SU-DHL-6 (cell line): ENCODE measurements at regions not wholly inside any gene's neighbourhood (a gene's known extent, or its start where the extent isn't known, plus 50 kb on each side); places are given as distances from the start of the nearest gene placed in this dataset.

Source experiments
- H2AFZ ChIP-seq: fragments of 200-600 bp; sonication (generic); 2 replicates; pipeline ENCODE4 v1.6.1; 2014; ENCODE audit warnings: low read depth, mild to moderate bottlenecking, moderate library complexity, mixed read lengths, antibody characterized with exemption, low read length; ENCODE audit not compliant: severe bottlenecking
- H3F3A ChIP-seq: fragments of 200-600 bp; shearing (Covaris generic); 2 replicates; pipeline ENCODE4 v1.6.0; 2016; ENCODE audit warnings: antibody characterized with exemption, mild to moderate bottlenecking; ENCODE audit not compliant: insufficient read depth
- H3K27ac ChIP-seq: fragments of 200-600 bp; sonication (generic); 2 replicates; pipeline ENCODE4 v1.5.1; 2016; ENCODE audit warnings: low read depth, mild to moderate bottlenecking, low read length, moderate library complexity, mixed read lengths
- H3K27me3 ChIP-seq: fragments of 200-600 bp; sonication (generic), shearing (Covaris generic); 2 replicates; pipeline ENCODE4 v1.6.0; 2014; ENCODE audit warnings: mild to moderate bottlenecking, low read length
- H3K36me3 ChIP-seq: fragments of 200-600 bp; sonication (generic); 2 replicates; pipeline ENCODE4 v1.6.1; 2014; ENCODE audit warnings: mild to moderate bottlenecking, low read length, mixed read lengths
- H3K4me2 ChIP-seq: fragments of 300-600, 200-600 bp; shearing (Covaris generic), sonication (generic); 2 replicates; pipeline ENCODE4 v1.6.0; 2014; ENCODE audit warnings: low read length, low read depth, mild to moderate bottlenecking; ENCODE audit not compliant: poor library complexity, severe bottlenecking
- H3K4me3 ChIP-seq: fragments of 200-600 bp; sonication (generic); 2 replicates; pipeline ENCODE4 v1.5.1; 2014; ENCODE audit warnings: antibody characterized with exemption, low read length, mild to moderate bottlenecking, mixed read lengths; ENCODE audit not compliant: insufficient read depth, poor library complexity, severe bottlenecking
- H3K79me2 ChIP-seq: fragments of 200-600 bp; sonication (generic); 2 replicates; pipeline ENCODE4 v1.6.1; 2014; ENCODE audit warnings: mild to moderate bottlenecking, low read length, moderate library complexity; ENCODE audit not compliant: insufficient read depth
- H3K9ac ChIP-seq: fragments of 200-600 bp; sonication (generic); 2 replicates; pipeline ENCODE4 v1.7.0; 2014; ENCODE audit warnings: mild to moderate bottlenecking, low read length
- H3K9me2 ChIP-seq: fragments of 200-600 bp; sonication (generic); replicated peaks from 2 replicates; pipeline ENCODE4 v1.6.1; 2014; ENCODE audit warnings: low read length; ENCODE audit not compliant: insufficient read depth
- H3K9me3 ChIP-seq: fragments of 200-600 bp; sonication (generic); 2 replicates; pipeline ENCODE4 v1.6.1; 2014; ENCODE audit warnings: low read length, mixed read lengths; ENCODE audit not compliant: insufficient read depth
- H4K20me1 ChIP-seq: fragments of 200-600 bp; sonication (generic); 2 replicates; pipeline ENCODE4 v1.6.1; 2014; ENCODE audit warnings: low read depth, mild to moderate bottlenecking, antibody characterized with exemption, low read length, moderate library complexity, mixed read lengths
- EZH2phosphoT487 ChIP-seq: fragments of 200-600 bp; sonication (generic), shearing (Covaris generic); conservative IDR thresholded peaks from 2 replicates; pipeline ENCODE4 v1.6.1; 2018; ENCODE audit warnings: mild to moderate bottlenecking, antibody characterized with exemption, low read length, moderate library complexity, mixed read lengths
- TF ChIP-seq, protein P1 (sequence below): fragments of 200-600 bp; sonication (generic); IDR thresholded peaks from one replicate; pipeline ENCODE4 v1.5.1; 2017; ENCODE audit warnings: antibody characterized with exemption, mild to moderate bottlenecking, low read length, moderate library complexity; ENCODE audit not compliant: insufficient read depth, poor library complexity, severe bottlenecking

DNA sequence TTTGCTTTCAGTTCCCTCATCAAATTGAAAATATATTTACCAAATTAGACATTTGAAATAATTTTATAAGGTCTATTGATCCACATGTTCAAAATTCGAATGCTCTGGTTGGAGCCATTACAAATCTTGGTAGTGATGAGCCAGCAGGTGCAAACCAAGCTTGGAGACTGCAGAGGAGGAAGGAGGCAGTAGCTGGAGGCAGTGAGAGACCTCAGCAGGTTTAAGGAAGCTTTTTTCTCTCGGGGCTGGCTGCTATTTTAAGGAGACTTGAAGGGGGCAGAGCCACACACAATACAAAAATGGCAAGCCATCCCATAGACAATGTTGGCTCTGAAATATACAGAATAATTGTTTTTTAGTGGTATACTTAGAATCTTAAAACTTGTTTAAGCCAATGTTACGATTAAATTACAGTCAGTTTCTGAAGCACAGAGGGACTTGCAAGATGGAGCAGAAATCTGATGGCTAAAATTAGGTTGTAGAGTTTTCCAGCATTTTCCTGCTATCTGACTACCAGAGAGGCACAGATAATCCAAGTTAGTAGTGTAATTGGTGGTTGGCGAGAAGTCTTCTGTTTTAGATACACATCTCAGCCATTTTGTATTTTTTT lies 185.8 kb downstream of the SNX10 start:
- H3F3A ChIP-seq = no peaks in the 10 kb centered on the region

DNA sequence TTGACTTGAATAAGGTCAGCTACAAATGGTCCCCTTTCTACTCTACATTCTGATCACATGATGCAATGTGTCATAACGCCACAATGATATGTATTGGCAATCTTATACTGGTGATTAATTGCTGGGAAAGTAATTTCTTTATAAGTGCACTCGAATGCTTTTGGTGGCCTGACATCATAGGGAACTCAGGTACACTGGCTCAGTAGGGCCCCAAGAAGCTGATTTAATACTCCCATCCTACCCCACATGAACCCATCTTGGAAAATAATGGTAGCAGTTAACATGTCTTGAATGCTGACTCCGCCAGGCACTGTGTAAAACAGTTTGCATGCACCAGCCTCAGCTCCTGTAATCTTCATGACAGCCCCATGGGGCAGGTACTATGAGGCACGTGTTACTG lies 186.9 kb downstream of the SNX10 start:
- no peak overlapping the region for H3K27ac ChIP-seq
- no peaks in the 10 kb centered on the region for H3K9me2 ChIP-seq
- H4K20me1 ChIP-seq = no peaks in the 10 kb centered on the region
- H2AFZ ChIP-seq = no peak overlapping the region
- no peak overlapping the region for H3K4me2 ChIP-seq
- H3K36me3 ChIP-seq = no peaks in the 10 kb centered on the region
- H3K27me3 ChIP-seq = no peaks in the 10 kb centered on the region
- H3K79me2 ChIP-seq = no peaks in the 10 kb centered on the region
- no peak overlapping the region for H3K9ac ChIP-seq
- H3F3A ChIP-seq = no peaks in the 10 kb centered on the region
- H3K4me3 ChIP-seq = no peak overlapping the region
- TF ChIP-seq EZH2phosphoT487 = no peak
- H3K9me3 ChIP-seq = no peaks in the 10 kb centered on the region

More for the DNA sequence above, 185.8 kb downstream of the SNX10 start:
- Histone ChIP-seq H3K9me3 (no peaks in the 10 kb centered on the region), H3K36me3 (no peaks in the 10 kb centered on the region), H3K4me3 (no peak overlapping the region), H3K9me2 (no peaks in the 10 kb centered on the region), H3K27me3 (no peaks in the 10 kb centered on the region), H2AFZ (no peak overlapping the region), H3K9ac (no peak overlapping the region), H3K79me2 (no peaks in the 10 kb centered on the region), H3K27ac (no peak overlapping the region), H3K4me2 (no peak overlapping the region), H4K20me1 (no peaks in the 10 kb centered on the region)
- TF ChIP-seq EZH2phosphoT487 = no peak
- TF ChIP-seq, protein P1, sequence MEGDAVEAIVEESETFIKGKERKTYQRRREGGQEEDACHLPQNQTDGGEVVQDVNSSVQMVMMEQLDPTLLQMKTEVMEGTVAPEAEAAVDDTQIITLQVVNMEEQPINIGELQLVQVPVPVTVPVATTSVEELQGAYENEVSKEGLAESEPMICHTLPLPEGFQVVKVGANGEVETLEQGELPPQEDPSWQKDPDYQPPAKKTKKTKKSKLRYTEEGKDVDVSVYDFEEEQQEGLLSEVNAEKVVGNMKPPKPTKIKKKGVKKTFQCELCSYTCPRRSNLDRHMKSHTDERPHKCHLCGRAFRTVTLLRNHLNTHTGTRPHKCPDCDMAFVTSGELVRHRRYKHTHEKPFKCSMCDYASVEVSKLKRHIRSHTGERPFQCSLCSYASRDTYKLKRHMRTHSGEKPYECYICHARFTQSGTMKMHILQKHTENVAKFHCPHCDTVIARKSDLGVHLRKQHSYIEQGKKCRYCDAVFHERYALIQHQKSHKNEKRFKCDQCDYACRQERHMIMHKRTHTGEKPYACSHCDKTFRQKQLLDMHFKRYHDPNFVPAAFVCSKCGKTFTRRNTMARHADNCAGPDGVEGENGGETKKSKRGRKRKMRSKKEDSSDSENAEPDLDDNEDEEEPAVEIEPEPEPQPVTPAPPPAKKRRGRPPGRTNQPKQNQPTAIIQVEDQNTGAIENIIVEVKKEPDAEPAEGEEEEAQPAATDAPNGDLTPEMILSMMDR = no peak

DNA sequence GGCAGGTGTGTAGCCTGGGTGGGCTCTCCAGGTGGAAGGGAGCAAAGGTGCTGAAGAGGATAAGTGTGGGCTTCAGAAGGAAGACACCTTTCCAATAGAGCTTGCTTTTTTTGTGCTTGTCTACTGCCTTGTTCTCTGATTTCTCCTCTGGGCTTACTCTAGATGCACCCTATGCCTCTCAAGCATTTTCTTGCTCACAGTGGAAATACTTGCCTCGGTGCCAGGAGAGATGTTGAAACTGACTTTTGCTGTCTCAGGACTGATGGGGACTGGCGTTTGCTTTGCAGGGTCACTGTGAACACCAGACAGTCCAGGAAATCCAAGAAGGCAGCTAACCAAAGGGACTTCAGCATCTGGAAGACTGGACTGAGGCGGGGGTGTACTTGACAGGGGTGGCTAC lies 187.9 kb downstream of the SNX10 start:
- Histone ChIP-seq H3K4me3 (no peak overlapping the region), H3K9ac (no peak overlapping the region), H4K20me1 (no peaks in the 10 kb centered on the region), H3K36me3 (no peaks in the 10 kb centered on the region), H3F3A (no peaks in the 10 kb centered on the region), H2AFZ (no peak overlapping the region), H3K79me2 (no peaks in the 10 kb centered on the region), H3K27me3 (no peaks in the 10 kb centered on the region), H3K4me2 (no peak overlapping the region), H3K9me3 (no peaks in the 10 kb centered on the region), H3K27ac (no peak overlapping the region), H3K9me2 (no peaks in the 10 kb centered on the region)
- no peak for TF ChIP-seq EZH2phosphoT487
- TF ChIP-seq, protein P1 = no peak

DNA sequence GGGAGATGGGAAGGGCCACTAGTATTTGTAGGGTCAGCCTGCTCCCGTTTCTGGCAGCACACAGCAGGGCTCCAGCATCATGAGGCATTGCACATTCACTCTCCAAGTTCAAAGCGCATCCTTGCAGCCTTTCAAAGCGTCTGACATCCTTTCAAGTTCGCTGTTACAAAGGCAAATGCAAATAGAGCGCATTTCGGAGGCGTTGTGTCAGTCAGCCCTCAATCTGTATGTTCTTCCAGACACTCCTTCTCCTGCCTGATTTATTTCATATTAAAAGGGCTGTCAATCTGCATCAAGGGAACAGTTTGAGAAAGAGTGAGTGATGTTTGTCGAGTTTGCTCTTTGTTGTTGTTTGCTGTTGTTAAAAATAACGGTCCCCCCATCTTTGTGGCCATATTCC lies 188.5 kb downstream of the SNX10 start:
- Histone ChIP-seq H3K36me3 (no peaks in the 10 kb centered on the region), H3F3A (no peaks in the 10 kb centered on the region), H2AFZ (no peak overlapping the region), H3K27me3 (no peaks in the 10 kb centered on the region), H3K27ac (no peak overlapping the region), H3K4me2 (no peak overlapping the region), H3K4me3 (no peak overlapping the region), H3K9ac (no peak overlapping the region), H4K20me1 (no peaks in the 10 kb centered on the region), H3K79me2 (no peaks in the 10 kb centered on the region), H3K9me3 (no peaks in the 10 kb centered on the region), H3K9me2 (no peaks in the 10 kb centered on the region)
- TF ChIP-seq EZH2phosphoT487 = no peak
- TF ChIP-seq, protein P1 = no peak
